Ovary (tissue), 7 donors: ENCODE measurements at regions not wholly inside any gene's neighbourhood (a gene's known extent, or its start where the extent isn't known, plus 50 kb on each side); places are given as distances from the start of the nearest gene placed in this dataset.

Experiments
- DNase-seq, 5 donors: peaks; one replicate each; pipeline ENCODE4 v3.0.0-alpha.2; 2019 to 2020
- H3K27ac ChIP-seq, 2 donors: fragments of 200-600 bp; one replicate each; pipeline versions ENCODE4 v1.5.1 to v1.8.0; 2019 to 2022
- H3K27me3 ChIP-seq: fragments of 200-600 bp; one replicate; pipeline ENCODE4 v1.8.0; 2022
- H3K36me3 ChIP-seq: fragments of 200-600 bp; sonication (generic); one replicate; pipeline ENCODE4 v1.5.1; 2019
- H3K4me1 ChIP-seq: one replicate; pipeline ENCODE4 v1.8.1; 2013; ENCODE audit warnings: mild to moderate bottlenecking, moderate library complexity; ENCODE audit not compliant: insufficient read depth
- H3K4me3 ChIP-seq: fragments of 200-600 bp; sonication (generic); one replicate; pipeline ENCODE4 v1.5.1; 2017
- H3K9me3 ChIP-seq, 2 donors: fragments of 200-600 bp in 1 of 2; sonication (generic) in 1 of 2; one replicate each; pipeline versions ENCODE4 v1.5.1 to v1.8.1; 2013 to 2019; ENCODE audit warnings: mild to moderate bottlenecking in 1 of 2, moderate library complexity in 1 of 2
- CTCF ChIP-seq, 3 donors: fragments of 450-650 bp in 2 of 3; fragments of 200-600 bp in 1 of 3; IDR thresholded peaks; one replicate each; pipeline versions ENCODE4 v1.5.1 to v1.8.0; 2016 to 2022; ENCODE audit warnings: antibody characterized with exemption in 3 of 3, mild to moderate bottlenecking in 1 of 3
- EP300 ChIP-seq: sonication (generic); formaldehyde crosslinking; IDR thresholded peaks from one replicate; pipeline ENCODE4 v1.6.1; 2017; ENCODE audit warnings: antibody characterized with exemption
- POLR2A ChIP-seq: fragments of 450-650 bp; IDR thresholded peaks from one replicate; pipeline ENCODE4 v1.6.1; 2017; ENCODE audit warnings: antibody characterized with exemption, mild to moderate bottlenecking, moderate library complexity
- WGBS, 3 donors: extraction: QIAGEN DNeasy Blood & Tissue Kit in 1 of 3; methylation state at CpG; one replicate each; pipeline versions ENCODE4 v1.1.5 to v1.1.7; 2013 to 2017; 5-methylcytosine and 5-hydroxymethylcytosine counted together
- intact Hi-C, 4 donors: fragments of 100-400 bp; cut with DNase I; formaldehyde crosslinking; loops; one replicate each; pipeline versions ENCODE4 v1.11.0 to v1.15.1; 2022 to 2023
- donor health status: DM: no; HTN: no; CAD: no; lungs with moderate emphysema.
- donor health status: DM: no; HTN: no; CAD: no.
- donor health status: Bipolar disorder and iron deficiency.
- donor health status: DM: no; HTN: no; CAD: no.
- donor health status: DM: yes; HTN: yes; CAD: no.

DNA sequence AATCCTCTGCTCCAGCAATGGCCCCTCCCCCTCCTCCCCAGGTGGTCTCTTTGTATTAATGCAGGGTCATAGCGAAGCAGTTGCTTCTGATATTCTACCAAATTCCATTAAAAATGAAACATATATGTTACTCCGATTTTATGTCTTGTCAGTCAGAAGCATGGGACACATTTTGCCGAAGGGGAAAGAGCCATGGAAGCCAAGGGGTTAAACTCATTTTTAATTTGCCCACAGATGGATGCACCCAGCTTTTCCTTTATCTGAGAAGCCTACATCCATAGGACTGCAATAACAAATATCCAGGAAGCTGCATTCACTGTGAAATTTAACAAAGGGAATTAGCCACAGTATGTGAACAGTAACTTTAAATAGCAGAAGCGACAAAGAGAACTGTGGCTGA lies 688.2 kb downstream of the QKI start:
- intact Hi-C loops, result no loop called here
- Histone ChIP-seq H3K4me3 (no peak overlapping the region), H3K27me3 (no peaks in the 10 kb centered on the region), H3K9me3 (no peaks in the 10 kb centered on the region), H3K4me1 (no peaks in the 10 kb centered on the region), H3K36me3 (no peaks in the 10 kb centered on the region), H3K27ac (no peak overlapping the region)
- WGBS, 3 donors, result 75 to 80% (median 78%) methylated on average over 4 of the region's 4 CpGs
- TF ChIP-seq POLR2A (no peak), EP300 (no peak)
- DNase-seq, result no peak

GRCh38 chr6:164101859-164102258 lies 687.3 kb downstream of the QKI start:
- TF ChIP-seq EP300 (no peak), POLR2A (no peak)
- Histone ChIP-seq H3K27ac (no peak overlapping the region), H3K36me3 (no peaks in the 10 kb centered on the region), H3K4me1 (no peaks in the 10 kb centered on the region), H3K4me3 (no peak overlapping the region), H3K27me3 (no peaks in the 10 kb centered on the region), H3K9me3 (no peaks in the 10 kb centered on the region)
- DNase-seq, result no peak
- intact Hi-C loops, result no loop called here
- 72 to 81% (median 73%) methylated on average over 2 of the region's 2 CpGs for WGBS, 3 donors

- Histone ChIP-seq H3K27ac (no peak overlapping the region), H3K27me3 (no peaks in the 10 kb centered on the region), H3K4me1 (no peaks in the 10 kb centered on the region), H3K9me3 (no peaks in the 10 kb centered on the region), H3K4me3 (no peak overlapping the region), H3K36me3 (no peaks in the 10 kb centered on the region)
- no peak for DNase-seq
- WGBS, 3 donors, result 91 to 94% (median 93%) methylated on average over 22 of the region's 22 CpGs
- TF ChIP-seq EP300 (no peak), POLR2A (no peak), CTCF (IDR thresholded peaks at IDR 0.05) (no peak)
- intact Hi-C loops, result no loop called here
These were observed 684.8 kb downstream of the QKI start for GRCh38 chr6:164099269-164099865.

DNA sequence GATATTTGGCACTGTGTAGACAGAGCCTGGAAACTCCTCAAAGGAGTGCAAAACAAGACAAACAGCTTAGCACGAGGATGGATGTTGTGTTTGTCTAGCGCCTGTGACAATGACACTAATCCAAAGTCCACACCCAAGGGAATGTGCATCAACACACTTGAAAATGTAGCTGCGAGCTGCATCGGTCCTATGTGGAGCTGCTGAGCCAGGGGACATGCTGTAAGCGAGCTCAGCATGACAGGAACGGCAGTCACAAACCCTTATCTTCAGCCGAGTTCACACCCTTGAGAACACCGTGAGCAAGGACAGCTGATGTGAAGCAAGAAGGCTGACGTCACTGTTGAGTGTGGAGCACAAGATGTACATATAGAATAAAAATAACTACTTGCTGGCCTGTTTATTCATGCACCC lies 684.3 kb downstream of the QKI start:
- no peak overlapping the region for H3K27ac ChIP-seq
- no peak overlapping the region for H3K4me3 ChIP-seq
- H3K4me1 ChIP-seq, result no peaks in the 10 kb centered on the region
- DNase-seq, result no peak
- intact Hi-C loops, result no loop called here
- 55 to 69% (median 60%) methylated on average over 9 of the region's 9 CpGs for WGBS, 3 donors
- TF ChIP-seq POLR2A (no peak), EP300 (no peak), CTCF (IDR thresholded peaks at IDR 0.05) (no peak)
- H3K36me3 ChIP-seq, result no peaks in the 10 kb centered on the region
- no peaks in the 10 kb centered on the region for H3K27me3 ChIP-seq
- H3K9me3 ChIP-seq, result no peaks in the 10 kb centered on the region

- Histone ChIP-seq H3K4me1 (no peaks in the 10 kb centered on the region), H3K27ac (no peak overlapping the region), H3K4me3 (no peak overlapping the region), H3K27me3 (no peaks in the 10 kb centered on the region), H3K36me3 (no peaks in the 10 kb centered on the region), H3K9me3 (no peaks in the 10 kb centered on the region)
- DNase-seq, result peak in 1 of 5 donors; percentile 23
- intact Hi-C loops, result no loop called here
- no peak for TF ChIP-seq POLR2A
- no peak for TF ChIP-seq CTCF (IDR thresholded peaks at IDR 0.05)
- TF ChIP-seq EP300, result no peak
- WGBS, 3 donors, result 73 to 80% (median 79%) methylated on average over 11 of the region's 11 CpGs
These were observed 683.3 kb downstream of the QKI start for GRCh38 chr6:164097551-164098398.
